Caco-2 (cell line): ENCODE measurements at regions not wholly inside any gene's neighbourhood (a gene's known extent, or its start where the extent isn't known, plus 50 kb on each side); places are given as distances from the start of the nearest gene placed in this dataset.

Experiments
- BruUV-seq: library from RNA; stranded (reverse); fragments of 400-500 nt; replicated peaks from 2 replicates; lab custom pipeline; 2021; lab: Mats Ljungman, UMichigan
- CTCF ChIA-PET: fragments of 300-600 bp; sonication (Branson Sonifier 250); formaldehyde crosslinking; loops from one replicate; lab custom pipeline; 2022; ENCODE audit warnings: antibody characterized with exemption; lab: Charles Lee
- POLR2A ChIA-PET: fragments of 300-600 bp; sonication (Branson Sonifier 250); formaldehyde crosslinking; loops from one replicate; lab custom pipeline; 2022; ENCODE audit warnings: antibody characterized with exemption; lab: Charles Lee
- DNase-seq, 2 experiments: peaks; one replicate each; pipeline versions ENCODE4 v3.0.0 to v3.0.0-alpha.2; 2020 to 2022
- H3K27me3 ChIP-seq: replicated peaks from 2 replicates; pipeline ENCODE4 v1.6.0; 2011; ENCODE audit warnings: low read length; ENCODE audit not compliant: control insufficient read depth, insufficient read depth
- H3K36me3 ChIP-seq: 2 replicates; pipeline ENCODE4 v1.5.1; 2011; ENCODE audit warnings: low read length; ENCODE audit not compliant: control insufficient read depth, insufficient read depth
- H3K4me1 ChIP-seq: fragments of 250-450 bp; sonication (Bioruptor Pico); 2 replicates; pipeline ENCODE4 v1.5.1; 2020; ENCODE audit warnings: mild to moderate bottlenecking
- H3K4me3 ChIP-seq: 2 replicates; pipeline ENCODE4 v1.5.1; 2011; ENCODE audit warnings: low read depth, mild to moderate bottlenecking, control low read depth, low read length
- H3K9me3 ChIP-seq: fragments of 250-450 bp; sonication (Bioruptor Pico); 2 replicates; pipeline ENCODE4 v1.5.1; 2020; ENCODE audit warnings: mild to moderate bottlenecking, moderate library complexity
- H3K27ac Mint-ChIP-seq: one replicate; pipeline ENCODE4 v1.8.0; 2022; ENCODE audit warnings: mixed read lengths; ENCODE audit not compliant: unreplicated experiment
- H3K27me3 Mint-ChIP-seq: one replicate; pipeline ENCODE4 v1.8.0; 2022; ENCODE audit warnings: mixed read lengths; ENCODE audit not compliant: insufficient read depth, unreplicated experiment
- H3K36me3 Mint-ChIP-seq: one replicate; pipeline ENCODE4 v1.8.0; 2022; ENCODE audit warnings: mild to moderate bottlenecking, mixed read lengths; ENCODE audit not compliant: insufficient read depth, unreplicated experiment
- H3K4me1 Mint-ChIP-seq: one replicate; pipeline ENCODE4 v1.8.0; 2022; ENCODE audit warnings: low read depth, mixed read lengths; ENCODE audit not compliant: unreplicated experiment
- H3K4me3 Mint-ChIP-seq: one replicate; pipeline ENCODE4 v1.8.0; 2022; ENCODE audit warnings: mild to moderate bottlenecking, moderate library complexity, mixed read lengths; ENCODE audit not compliant: unreplicated experiment
- H3K9me3 Mint-ChIP-seq: one replicate; pipeline ENCODE4 v1.8.0; 2022; ENCODE audit warnings: mixed read lengths; ENCODE audit not compliant: unreplicated experiment
- CTCF ChIP-seq, 2 experiments: fragments of 200-600 bp in 1 of 2; IDR thresholded peaks; 1 replicate in 1 of 2; 2 replicates in 1 of 2; pipeline versions ENCODE4 v1.5.1 to v1.8.0; 2011 to 2022; ENCODE audit warnings: antibody characterized with exemption in 1 of 2, control low read depth in 1 of 2, inconsistent platforms in 1 of 2, low read depth in 1 of 2, low read length in 1 of 2, mild to moderate bottlenecking in 1 of 2, moderate library complexity in 1 of 2; ENCODE audit not compliant: insufficient read depth in 1 of 2, severe bottlenecking in 1 of 2, unreplicated experiment in 1 of 2
- intact Hi-C: fragments of 100-400 bp; cut with micrococcal nuclease; formaldehyde crosslinking; loops from one replicate; pipeline ENCODE4 v1.10.0; 2022; ENCODE audit not compliant: unreplicated experiment

GRCh38 chr18:22838639-22839277 is 94.4 kb upstream of the RBBP8 start:
- no peak overlapping the region for H3K4me3 Mint-ChIP-seq
- no peak overlapping the region for H3K4me3 ChIP-seq
- CTCF ChIA-PET = interaction anchor here (0.6 to 1.6 kb wide), 2 partner anchors 10 to 25 kb away, joined by 3 to 6 read pairs; no protein-coding TSS in a partner anchor
- no peaks in the 10 kb centered on the region for H3K9me3 ChIP-seq
- no peaks in the 10 kb centered on the region for H3K36me3 ChIP-seq
- H3K36me3 Mint-ChIP-seq = no peaks in the 10 kb centered on the region
- no peak overlapping the region for H3K27ac Mint-ChIP-seq
- TSS peak; percentile 89 for BruUV-seq
- intact Hi-C loops = loop anchor here (1.0 to 2.0 kb wide), 2 partner anchors 7 to 94 kb away; partner anchors contain the start of gene RBBP8
- no peak for TF ChIP-seq CTCF (IDR thresholded peaks at IDR 0.05; ENCODE audit: insufficient read depth in 1 of 2, low read depth in 1 of 2, low read length in 1 of 2, severe bottlenecking in 1 of 2, unreplicated experiment in 1 of 2)
- H3K4me1 Mint-ChIP-seq = peaks cover 21% of the 10 kb centered on the region
- no peaks in the 10 kb centered on the region for H3K27me3 ChIP-seq
- H3K27me3 Mint-ChIP-seq = no peaks in the 10 kb centered on the region
- H3K9me3 Mint-ChIP-seq = no peaks in the 10 kb centered on the region
- DNase-seq = no peak
- H3K4me1 ChIP-seq = peaks cover 68% of the 10 kb centered on the region
- POLR2A ChIA-PET = interaction anchor here (0.5 kb wide), 1 partner anchor 94 kb away, joined by 5 read pairs; the partner anchor contains the start of gene RBBP8

GRCh38 chr18:22839340-22839821 is 93.7 kb upstream of the RBBP8 start:
- H3K9me3 Mint-ChIP-seq = no peaks in the 10 kb centered on the region
- H3K27me3 Mint-ChIP-seq = no peaks in the 10 kb centered on the region
- Histone ChIP-seq H3K4me3 (no peak overlapping the region), H3K27me3 (no peaks in the 10 kb centered on the region), H3K36me3 (no peaks in the 10 kb centered on the region), H3K9me3 (no peaks in the 10 kb centered on the region), H3K4me1 (peaks cover 68% of the 10 kb centered on the region)
- intact Hi-C loops = loop anchor here (1.0 to 2.0 kb wide), 2 partner anchors 8 to 93 kb away; partner anchors contain the start of gene RBBP8
- BruUV-seq = no TSS peak
- no peak for TF ChIP-seq CTCF (IDR thresholded peaks at IDR 0.05; ENCODE audit: insufficient read depth in 1 of 2, low read depth in 1 of 2, low read length in 1 of 2, severe bottlenecking in 1 of 2, unreplicated experiment in 1 of 2)
- ChIA-PET POLR2A (interaction anchor here (0.5 kb wide), 1 partner anchor 94 kb away, joined by 5 read pairs; the partner anchor contains the start of gene RBBP8), CTCF (interaction anchor here (0.6 to 1.6 kb wide), 2 partner anchors 9 to 25 kb away, joined by 3 to 6 read pairs; no protein-coding TSS in a partner anchor)
- H3K4me1 Mint-ChIP-seq = peaks cover 21% of the 10 kb centered on the region
- peak; percentile 53 to 70 for DNase-seq
- H3K27ac Mint-ChIP-seq = no peak overlapping the region
- H3K4me3 Mint-ChIP-seq = no peak overlapping the region
- no peaks in the 10 kb centered on the region for H3K36me3 Mint-ChIP-seq

GRCh38 chr18:22840606-22841144 is 92.5 kb upstream of the RBBP8 start:
- no TSS peak for BruUV-seq

More at GRCh38 chr18:22840606-22841144, 92.5 kb upstream of the RBBP8 start:
- Mint-ChIP-seq H3K27me3 (no peaks in the 10 kb centered on the region), H3K4me3 (no peak overlapping the region), H3K36me3 (no peaks in the 10 kb centered on the region), H3K27ac (peak overlapping the region; percentile 27), H3K4me1 (peaks cover 18% of the 10 kb centered on the region), H3K9me3 (no peaks in the 10 kb centered on the region)
- intact Hi-C loops = no loop called here
- H3K36me3 ChIP-seq = no peaks in the 10 kb centered on the region
- ChIA-PET POLR2A (interaction anchor here (0.6 kb wide), 1 partner anchor 92 kb away, joined by 9 read pairs; the partner anchor contains the start of gene RBBP8), CTCF (no interaction called here)
- no peaks in the 10 kb centered on the region for H3K27me3 ChIP-seq
- H3K9me3 ChIP-seq = no peaks in the 10 kb centered on the region
- H3K4me3 ChIP-seq = no peak overlapping the region
- no peak for DNase-seq
- peaks cover 62% of the 10 kb centered on the region for H3K4me1 ChIP-seq
- no peak for TF ChIP-seq CTCF (IDR thresholded peaks at IDR 0.05; ENCODE audit: insufficient read depth in 1 of 2, low read depth in 1 of 2, low read length in 1 of 2, severe bottlenecking in 1 of 2, unreplicated experiment in 1 of 2)
